Skeletal muscle tissue (tissue), 3 donors: ENCODE measurements at regions not wholly inside any gene's neighbourhood (a gene's known extent, or its start where the extent isn't known, plus 50 kb on each side); places are given as distances from the start of the nearest gene placed in this dataset.

Experiments
- H3K27ac ChIP-seq: one replicate; pipeline ENCODE4 v1.7.0; 2013; ENCODE audit warnings: mild to moderate bottlenecking, low read depth, low read length, inconsistent platforms
- H3K27me3 ChIP-seq, 3 donors: one replicate each; pipeline ENCODE4 v1.7.0; 2013; ENCODE audit warnings: low read length in 3 of 3; ENCODE audit not compliant: control insufficient read depth in 3 of 3, insufficient read depth in 3 of 3
- H3K36me3 ChIP-seq, 3 donors: one replicate each; pipeline ENCODE4 v1.7.0; 2013; ENCODE audit warnings: low read length in 3 of 3; ENCODE audit not compliant: control insufficient read depth in 3 of 3, insufficient read depth in 3 of 3
- H3K4me1 ChIP-seq, 3 donors: one replicate each; pipeline ENCODE4 v1.7.0; 2013; ENCODE audit warnings: low read length in 3 of 3, mild to moderate bottlenecking in 3 of 3; ENCODE audit not compliant: control insufficient read depth in 3 of 3, insufficient read depth in 3 of 3
- H3K4me3 ChIP-seq, 3 donors: one replicate each; pipeline ENCODE4 v1.7.0; 2013; ENCODE audit warnings: low read length in 3 of 3
- H3K9ac ChIP-seq, 3 donors: one replicate each; pipeline ENCODE4 v1.7.0; 2013; ENCODE audit warnings: low read length in 3 of 3, mild to moderate bottlenecking in 3 of 3, moderate library complexity in 2 of 3, low read depth in 1 of 3
- H3K9me3 ChIP-seq, 3 donors: one replicate each; pipeline ENCODE4 v1.7.0; 2013; ENCODE audit warnings: low read length in 3 of 3; ENCODE audit not compliant: control insufficient read depth in 3 of 3
- donor health status: Osteomylitis.

DNA sequence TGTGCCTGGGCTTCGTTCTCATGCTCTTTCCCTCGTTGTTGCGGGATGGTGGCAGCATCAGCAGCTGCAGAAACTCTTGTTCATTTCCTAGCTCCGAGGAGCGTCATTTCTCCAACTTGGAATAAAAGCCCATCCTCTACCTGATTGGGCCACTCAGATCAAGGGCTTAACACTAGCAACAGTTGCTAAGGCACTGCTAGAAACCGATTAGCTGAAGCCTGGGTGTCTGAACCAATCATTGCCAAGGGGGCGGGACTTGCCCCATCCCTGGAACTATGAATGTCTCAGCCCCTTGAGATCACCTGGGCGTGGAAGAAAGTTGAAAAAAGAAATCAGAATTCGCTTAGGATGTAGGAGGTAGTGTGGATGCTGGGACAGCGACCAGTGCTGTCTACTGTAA, 145.3 kb downstream of the FOXL1 start:
- Histone ChIP-seq H3K27ac (no peak overlapping the region), H3K9ac (no peak overlapping the region), H3K4me3 (no peak overlapping the region), H3K36me3 (no peaks in the 10 kb centered on the region), H3K9me3 (no peaks in the 10 kb centered on the region), H3K4me1 (peaks cover 0 to 3% (median 2%) of the 10 kb centered on the region in 3 donors), H3K27me3 (peaks cover 8 to 19% (median 16%) of the 10 kb centered on the region in 3 donors)

DNA sequence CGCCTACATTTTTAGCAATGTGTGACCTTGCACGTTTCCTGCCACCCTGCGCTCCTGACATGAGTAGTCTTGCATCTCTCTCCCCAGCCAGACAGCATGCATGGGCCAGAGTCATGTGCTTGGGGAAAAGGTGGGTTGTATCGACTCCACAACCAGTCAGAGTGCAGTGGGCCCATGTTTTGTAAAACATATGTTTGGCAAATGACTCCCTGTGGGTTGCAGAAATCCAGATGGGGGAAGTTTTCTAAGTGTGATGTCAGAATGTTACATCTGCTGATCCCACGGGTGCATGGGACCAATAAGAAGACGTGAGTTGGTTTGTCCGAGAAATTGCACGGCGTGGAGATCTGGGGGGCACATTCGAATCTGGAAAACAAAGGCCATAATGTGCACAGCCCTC, 147.1 kb downstream of the FOXL1 start:
- H3K9ac ChIP-seq, result no peak overlapping the region
- H3K9me3 ChIP-seq, result no peaks in the 10 kb centered on the region
- no peak overlapping the region for H3K4me3 ChIP-seq
- peaks cover 15 to 24% (median 23%) of the 10 kb centered on the region in 3 donors for H3K27me3 ChIP-seq
- no peaks in the 10 kb centered on the region for H3K36me3 ChIP-seq
- peaks cover 0 to 3% (median 2%) of the 10 kb centered on the region in 3 donors for H3K4me1 ChIP-seq
- H3K27ac ChIP-seq, result no peak overlapping the region

DNA sequence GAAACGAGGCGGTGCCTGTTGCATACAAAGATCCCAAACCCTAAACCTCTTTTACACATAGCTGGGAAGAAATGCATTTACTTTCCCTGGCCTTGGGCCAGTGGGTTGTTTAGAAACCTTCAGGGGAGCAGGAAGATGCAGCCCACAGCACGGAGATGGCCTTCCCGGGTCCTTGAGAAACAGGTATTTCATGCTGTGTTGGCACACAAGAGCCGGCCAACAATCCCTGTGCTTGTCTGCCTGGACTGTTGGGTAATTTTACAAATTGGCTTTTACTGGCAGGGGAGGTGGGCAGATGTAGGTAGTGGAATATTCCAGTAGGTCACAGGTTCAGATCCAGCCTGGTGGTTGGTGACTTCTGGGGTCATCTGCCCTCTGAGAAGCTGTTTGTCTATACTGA, 148.0 kb downstream of the FOXL1 start:
- H3K27ac ChIP-seq, result no peak overlapping the region
- no peak overlapping the region for H3K9ac ChIP-seq
- H3K4me1 ChIP-seq, result peaks cover 0 to 3% (median 2%) of the 10 kb centered on the region in 3 donors
- H3K4me3 ChIP-seq, result no peak overlapping the region
- H3K9me3 ChIP-seq, result no peaks in the 10 kb centered on the region
- peaks cover 17 to 31% (median 29%) of the 10 kb centered on the region in 3 donors for H3K27me3 ChIP-seq
- H3K36me3 ChIP-seq, result no peaks in the 10 kb centered on the region

DNA sequence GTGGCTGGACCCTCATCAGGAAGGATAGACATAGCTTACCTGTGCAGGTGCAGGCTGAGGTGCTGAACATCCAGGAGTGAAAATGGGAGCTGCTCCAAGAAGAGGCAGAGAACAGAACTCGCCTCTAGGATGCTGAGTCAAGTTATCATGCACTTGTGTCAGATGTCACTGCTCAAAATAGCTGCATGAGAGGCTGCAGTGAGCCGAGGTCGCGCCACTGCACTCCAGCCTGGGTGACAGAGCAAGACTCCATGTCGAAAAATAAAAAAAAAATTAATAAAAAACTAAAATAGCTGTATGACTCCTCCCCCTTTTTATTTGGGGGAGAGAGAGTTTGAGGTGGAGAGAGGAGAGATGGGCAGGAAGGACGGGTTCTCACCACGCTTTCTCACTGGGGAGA, 148.8 kb downstream of the FOXL1 start:
- no peaks in the 10 kb centered on the region for H3K9me3 ChIP-seq
- H3K36me3 ChIP-seq, result no peaks in the 10 kb centered on the region
- peaks cover 25 to 37% (median 34%) of the 10 kb centered on the region in 3 donors for H3K27me3 ChIP-seq
- no peak overlapping the region for H3K27ac ChIP-seq
- peak overlapping the region; percentile 29 to 71 (median 43) for H3K9ac ChIP-seq
- peaks cover 0 to 3% (median 2%) of the 10 kb centered on the region in 3 donors for H3K4me1 ChIP-seq
- peak overlapping the region in 2 of 3 donors; percentile 46 to 51 for H3K4me3 ChIP-seq

DNA sequence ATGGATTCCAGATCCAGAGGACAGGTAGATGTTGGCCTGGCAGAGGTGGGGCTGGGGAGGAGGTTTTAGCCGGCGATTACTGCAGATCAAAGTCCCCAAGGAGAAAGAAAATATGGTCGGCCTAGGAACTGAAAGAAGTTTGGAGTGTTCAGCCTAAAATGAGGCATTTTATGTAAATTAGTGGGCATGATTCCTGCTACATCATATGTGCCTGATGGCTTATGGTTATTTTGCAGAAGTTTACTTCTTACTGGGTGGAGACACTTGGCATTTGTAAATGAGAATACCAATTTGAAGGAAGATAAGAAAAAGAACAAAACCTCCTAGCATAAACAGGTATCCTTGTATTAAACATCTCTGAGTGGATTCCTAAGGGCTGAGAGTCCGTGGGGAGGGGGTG, 149.3 kb downstream of the FOXL1 start:
- peak overlapping the region in 2 of 3 donors; percentile 46 to 51 for H3K4me3 ChIP-seq
- no peaks in the 10 kb centered on the region for H3K36me3 ChIP-seq
- H3K27ac ChIP-seq, result no peak overlapping the region

DNA sequence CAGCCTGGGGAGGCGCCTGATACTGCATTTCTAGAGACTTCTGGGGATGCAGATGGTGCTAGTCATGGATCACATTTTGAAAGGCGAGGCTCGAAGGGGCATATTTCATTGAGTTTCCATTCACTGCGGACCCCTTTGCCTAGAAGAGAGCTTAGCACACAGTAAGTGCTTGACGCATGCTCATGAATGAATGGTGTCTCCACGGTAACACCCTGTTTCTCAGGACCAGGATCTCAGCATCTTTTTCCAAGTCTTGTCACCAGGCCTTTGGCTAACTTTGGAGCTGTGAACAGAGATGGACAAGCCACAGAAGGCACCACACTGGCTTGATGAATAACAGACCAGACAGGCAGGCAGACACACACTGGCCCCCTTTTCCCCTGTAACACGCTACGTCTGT, 151.3 kb downstream of the FOXL1 start:
- H3K9me3 ChIP-seq, result no peaks in the 10 kb centered on the region
- H3K27ac ChIP-seq, result no peak overlapping the region
- H3K36me3 ChIP-seq, result no peaks in the 10 kb centered on the region
- H3K27me3 ChIP-seq, result peaks cover 38 to 53% (median 52%) of the 10 kb centered on the region in 3 donors
- peaks cover 0 to 8% (median 5%) of the 10 kb centered on the region in 3 donors for H3K4me1 ChIP-seq
- no peak overlapping the region for H3K9ac ChIP-seq
- no peak overlapping the region for H3K4me3 ChIP-seq

More for the DNA sequence above, 149.3 kb downstream of the FOXL1 start:
- peaks cover 0 to 3% (median 2%) of the 10 kb centered on the region in 3 donors for H3K4me1 ChIP-seq
- H3K27me3 ChIP-seq, result peaks cover 29 to 42% (median 38%) of the 10 kb centered on the region in 3 donors
- H3K9me3 ChIP-seq, result no peaks in the 10 kb centered on the region
- H3K9ac ChIP-seq, result peak overlapping the region; percentile 29 to 71 (median 43)

DNA sequence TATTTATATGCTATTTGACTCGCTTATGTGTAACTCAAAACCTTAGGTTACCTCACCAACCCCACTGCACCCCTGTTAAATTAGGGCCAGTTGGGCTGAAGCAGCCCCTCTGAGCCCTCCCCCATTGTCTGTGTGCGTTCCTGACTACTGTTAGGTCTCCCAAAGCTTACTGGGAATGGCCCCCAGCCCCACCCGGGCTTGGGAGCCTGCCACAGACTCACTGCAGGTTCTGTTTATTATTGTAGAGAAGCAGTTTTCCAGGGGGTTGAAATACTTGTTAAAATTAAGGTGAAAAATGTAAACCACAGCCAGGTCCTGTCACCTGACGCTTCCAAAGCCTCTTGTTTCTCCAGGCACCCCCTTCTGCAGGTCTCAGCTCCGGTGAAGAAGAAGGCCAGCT, 151.7 kb downstream of the FOXL1 start:
- peaks cover 40 to 56% (median 53%) of the 10 kb centered on the region in 3 donors for H3K27me3 ChIP-seq
- H3K9ac ChIP-seq, result no peak overlapping the region

DNA sequence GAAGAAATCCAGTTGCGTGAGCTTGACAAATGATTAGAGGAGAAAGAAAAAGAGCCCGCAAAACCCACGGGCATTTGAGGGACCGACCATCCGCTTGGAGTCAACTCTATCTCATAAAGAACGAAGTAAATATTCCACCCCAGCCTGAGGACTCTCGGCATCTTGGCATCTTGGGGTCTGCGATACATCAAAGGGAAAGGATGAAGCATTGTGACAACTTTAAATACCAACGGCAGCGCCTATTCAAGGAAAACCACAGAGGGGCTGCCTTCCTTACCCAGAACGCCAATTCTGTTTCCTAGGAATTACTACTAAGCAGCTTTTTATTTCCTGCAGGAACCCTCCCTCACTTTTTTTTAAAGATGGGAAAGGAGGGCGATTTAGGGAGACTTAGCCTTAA, 152.2 kb downstream of the FOXL1 start:
- Histone ChIP-seq H3K27ac (no peak overlapping the region), H3K4me1 (peaks cover 0 to 8% (median 5%) of the 10 kb centered on the region in 3 donors), H3K9me3 (no peaks in the 10 kb centered on the region), H3K9ac (no peak overlapping the region), H3K4me3 (no peak overlapping the region), H3K36me3 (no peaks in the 10 kb centered on the region), H3K27me3 (peaks cover 41 to 53% (median 53%) of the 10 kb centered on the region in 3 donors)

More for the DNA sequence above, 151.7 kb downstream of the FOXL1 start:
- Histone ChIP-seq H3K9me3 (no peaks in the 10 kb centered on the region), H3K36me3 (no peaks in the 10 kb centered on the region), H3K4me3 (no peak overlapping the region), H3K4me1 (peaks cover 0 to 8% (median 5%) of the 10 kb centered on the region in 3 donors), H3K27ac (no peak overlapping the region)

DNA sequence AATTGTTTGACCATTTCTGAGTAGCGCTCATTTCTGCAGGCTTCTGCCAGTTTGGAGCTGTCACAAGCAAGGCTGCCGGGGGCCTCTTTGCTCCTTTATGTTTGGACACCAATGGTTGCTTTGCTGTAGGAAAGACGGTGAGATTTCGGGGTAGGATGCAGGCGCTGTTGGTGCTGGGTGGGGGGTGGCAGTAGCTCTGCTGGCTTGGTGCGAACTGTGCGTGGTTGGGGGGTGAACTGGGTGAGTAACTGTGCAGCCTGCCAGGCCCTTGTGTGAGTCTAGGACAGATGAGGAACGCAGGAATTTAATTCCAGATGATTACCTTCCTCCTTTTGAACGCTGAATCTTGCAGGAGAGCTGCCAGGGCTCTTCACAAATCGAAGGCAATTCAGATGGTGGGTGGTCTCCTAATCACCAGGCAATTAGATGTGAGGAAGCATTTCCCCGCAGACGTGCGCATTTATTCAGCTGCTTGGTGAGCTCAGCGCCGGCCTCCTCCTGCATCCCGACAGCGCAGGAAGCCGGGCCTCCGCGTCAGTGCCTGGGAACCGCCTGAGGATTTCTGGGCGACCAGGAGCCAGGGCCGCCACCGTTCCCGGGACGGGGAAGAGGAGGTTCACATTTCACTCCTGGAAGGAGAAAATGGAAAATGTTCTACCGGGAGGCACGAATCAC, 154.4 kb downstream of the FOXL1 start:
- H3K9me3 ChIP-seq, result no peaks in the 10 kb centered on the region
- no peaks in the 10 kb centered on the region for H3K36me3 ChIP-seq
- H3K27me3 ChIP-seq, result peaks cover 38 to 49% (median 48%) of the 10 kb centered on the region in 3 donors
- peak overlapping the region in 1 of 3 donors; percentile 35 for H3K4me3 ChIP-seq
- H3K4me1 ChIP-seq, result peaks cover 0 to 5% (median 3%) of the 10 kb centered on the region in 3 donors
- peak overlapping the region in 1 of 3 donors; percentile 45 for H3K9ac ChIP-seq
- no peak overlapping the region for H3K27ac ChIP-seq

DNA sequence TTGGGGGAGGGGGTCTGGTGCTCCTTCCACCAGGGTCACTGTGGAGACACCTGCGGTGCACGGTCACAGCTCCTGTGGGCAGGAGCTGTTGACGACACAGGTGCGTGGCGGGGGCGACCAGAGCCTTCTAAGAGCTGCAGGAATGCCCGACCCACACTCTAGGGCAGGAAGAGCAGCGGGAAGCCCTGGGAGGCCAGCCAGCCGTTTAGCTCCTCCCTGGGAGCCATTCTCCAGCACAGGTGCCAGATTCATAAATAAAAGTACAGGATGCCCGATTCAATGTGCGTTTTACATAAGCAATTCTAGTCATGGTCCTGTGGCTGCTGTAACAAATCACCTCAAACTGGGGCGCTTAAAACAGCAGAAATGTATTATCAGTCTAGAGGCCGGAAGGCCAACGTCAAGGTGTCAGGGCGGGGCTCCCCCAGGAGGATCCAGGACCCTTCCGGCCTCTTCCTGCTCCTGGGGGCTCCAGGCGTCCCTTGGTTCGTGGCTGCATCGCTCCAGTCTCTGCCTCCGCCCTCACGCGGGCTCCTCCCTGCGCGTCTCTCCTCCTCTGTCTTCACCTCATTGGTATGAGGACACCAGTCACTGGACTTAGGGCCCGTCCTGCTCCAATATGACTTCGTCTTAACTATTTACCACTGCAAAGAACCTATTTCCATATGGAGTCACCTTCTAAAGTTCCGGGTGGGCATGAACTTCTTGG, 155.4 kb downstream of the FOXL1 start:
- Histone ChIP-seq H3K9me3 (no peaks in the 10 kb centered on the region), H3K9ac (no peak overlapping the region), H3K4me3 (no peak overlapping the region), H3K4me1 (peaks cover 0 to 5% (median 3%) of the 10 kb centered on the region in 3 donors), H3K27ac (no peak overlapping the region), H3K36me3 (peaks cover 0 to 2% (median 0%) of the 10 kb centered on the region in 3 donors), H3K27me3 (peaks cover 36 to 45% (median 40%) of the 10 kb centered on the region in 3 donors)
